ENCODE measurements at regions not wholly inside any gene's neighbourhood (a gene's known extent, or its start where the extent isn't known, plus 50 kb on each side); places are given as distances from the start of the nearest gene placed in this dataset.

- Histone ChIP-seq H3K27me3 (ENCODE audit: insufficient read depth) (peaks cover 7% of the 10 kb centered on the region; the same call in 1 of the 2 replicates), H3K27ac (ENCODE audit: low read depth in 2 of 2, low read length in 1 of 2) (no peak overlapping the region), H3K9me3 (no peaks in the 10 kb centered on the region), H3K4me1 (ENCODE audit: control insufficient read depth in 1 of 2, insufficient read depth in 2 of 2, low read depth in 1 of 2, low read length in 1 of 2) (peaks cover 0 to 16% of the 10 kb centered on the region in 2 experiments; a peak in 1 of 4 replicates), H2AFZ (ENCODE audit: low read depth) (no peak overlapping the region), H3K36me3 (replicated peaks in 1 of 2; ENCODE audit: control insufficient read depth in 1 of 2, insufficient read depth in 2 of 2, low read length in 1 of 2) (no peaks in the 10 kb centered on the region), H4K20me1 (ENCODE audit: insufficient read depth) (no peaks in the 10 kb centered on the region), H3K79me2 (ENCODE audit: insufficient read depth) (no peaks in the 10 kb centered on the region), H3F3A (replicated peaks; ENCODE audit: insufficient read depth) (no peaks in the 10 kb centered on the region), H3K4me3 (ENCODE audit: low read depth in 2 of 2, low read length in 1 of 2) (no peak overlapping the region), H3K4me2 (no peak overlapping the region), H3K9me2 (no peaks in the 10 kb centered on the region), H3K9ac (no peak overlapping the region)
- ChIA-PET POLR2A (no interaction called here), CTCF (no interaction called here)
- TF ChIP-seq FOSL2 (IDR thresholded peaks at IDR 0.05; ENCODE audit: borderline replicate concordance, low read depth): no peak
- no peak for TF ChIP-seq IRF3 (IDR thresholded peaks at IDR 0.05; ENCODE audit: low read depth, low read length)
- no peak for TF ChIP-seq RFX5 (IDR thresholded peaks at IDR 0.05; ENCODE audit: low read length)
- no peak for TF ChIP-seq ELF1 (IDR thresholded peaks at IDR 0.05)
- TF ChIP-seq POLR2AphosphoS5 (IDR thresholded peaks at IDR 0.05; ENCODE audit: low read depth, low read length): no peak
- TF ChIP-seq TAF1 (IDR thresholded peaks at IDR 0.05; ENCODE audit: borderline replicate concordance, low read depth, low read length): no peak
- no peak for TF ChIP-seq EP300 (IDR thresholded peaks at IDR 0.05; ENCODE audit: borderline replicate concordance in 1 of 2, low read depth in 1 of 2, low read length in 1 of 2)
- no peak for TF ChIP-seq GABPA (IDR thresholded peaks at IDR 0.05; ENCODE audit: low read depth)
- TF ChIP-seq TCF12 (IDR thresholded peaks at IDR 0.05): no peak
- no peak for TF ChIP-seq TEAD4 (IDR thresholded peaks at IDR 0.05; ENCODE audit: borderline replicate concordance, insufficient read depth)
- no peak for TF ChIP-seq USF1 (IDR thresholded peaks at IDR 0.05; ENCODE audit: borderline replicate concordance, low read depth)
- no peak for TF ChIP-seq NFIC (IDR thresholded peaks at IDR 0.05; ENCODE audit: borderline replicate concordance)
- DNase-seq: no peak
- 28% methylated on average over 1 of the region's 1 CpG for WGBS (ENCODE audit: low lambda C conversion rate)
Observed at GRCh38 chr20:5489601-5490000, 121.2 kb downstream of the GPCPD1 start.

- no peak for TF ChIP-seq REST (IDR thresholded peaks at IDR 0.05; ENCODE audit: low read depth, low read length)
- no peak for TF ChIP-seq EZH2phosphoT487 (IDR thresholded peaks at IDR 0.05; ENCODE audit: borderline replicate concordance, low read depth)
- TF ChIP-seq RFX5 (IDR thresholded peaks at IDR 0.05; ENCODE audit: low read length): no peak
- no peak for TF ChIP-seq EP300 (IDR thresholded peaks at IDR 0.05; ENCODE audit: borderline replicate concordance in 1 of 2, low read depth in 1 of 2, low read length in 1 of 2)
- TF ChIP-seq FOXJ3 (CRISPR knock-in tag; IDR thresholded peaks at IDR 0.05): no peak
- no peaks in the 10 kb centered on the region for H3K9me3 ChIP-seq
- H3K4me2 ChIP-seq: no peak overlapping the region
- no peaks in the 10 kb centered on the region for H3K9me2 ChIP-seq
- no peak overlapping the region for H3K27ac ChIP-seq (ENCODE audit: low read depth in 2 of 2, low read length in 1 of 2)
- H2AFZ ChIP-seq (ENCODE audit: low read depth): no peak overlapping the region
- no peak for DNase-seq
- no peak overlapping the region for H3K4me3 ChIP-seq (ENCODE audit: low read depth in 2 of 2, low read length in 1 of 2)
- peaks cover 7% of the 10 kb centered on the region; the same call in 1 of the 2 replicates for H3K27me3 ChIP-seq (ENCODE audit: insufficient read depth)
- WGBS (ENCODE audit: low lambda C conversion rate): 42% methylated on average over 2 of the region's 2 CpGs
- peaks cover 0 to 16% of the 10 kb centered on the region in 2 experiments; a peak in 1 of 4 replicates for H3K4me1 ChIP-seq (ENCODE audit: control insufficient read depth in 1 of 2, insufficient read depth in 2 of 2, low read depth in 1 of 2, low read length in 1 of 2)
- no peaks in the 10 kb centered on the region for H3K79me2 ChIP-seq (ENCODE audit: insufficient read depth)
- CTCF ChIA-PET: no interaction called here
- no peaks in the 10 kb centered on the region for H3F3A ChIP-seq (replicated peaks; ENCODE audit: insufficient read depth)
- H3K9ac ChIP-seq: no peak overlapping the region
- no peaks in the 10 kb centered on the region for H3K36me3 ChIP-seq (replicated peaks in 1 of 2; ENCODE audit: control insufficient read depth in 1 of 2, insufficient read depth in 2 of 2, low read length in 1 of 2)
- H4K20me1 ChIP-seq (ENCODE audit: insufficient read depth): no peaks in the 10 kb centered on the region
- POLR2A ChIA-PET: no interaction called here
Observed at GRCh38 chr20:5488823-5489222, 122.0 kb downstream of the GPCPD1 start.

Measured in SK-N-SH (cell line).